H1 (cell line): ENCODE measurements at regions not wholly inside any gene's neighbourhood (a gene's known extent, or its start where the extent isn't known, plus 50 kb on each side); places are given as distances from the start of the nearest gene placed in this dataset.

ENCODE experiments used
- CTCF ChIA-PET: fragments of 300-600 bp; sonication (Branson Sonifier 250); formaldehyde crosslinking; loops from one replicate; lab custom pipeline; 2021; ENCODE audit not compliant: partially characterized antibody; lab: Charles Lee
- POLR2A ChIA-PET: fragments of 300-600 bp; sonication (Branson Sonifier 250); formaldehyde crosslinking; loops from one replicate; lab custom pipeline; 2021; ENCODE audit warnings: inconsistent platforms; ENCODE audit not compliant: partially characterized antibody; lab: Charles Lee
- DNase-seq, 2 experiments: peaks; one replicate each; pipeline versions ENCODE4 v3.0.0 to v3.0.0-alpha.2; 2010 to 2022; ENCODE audit warnings: low spot score in 2 of 2, low read depth in 1 of 2, mixed read lengths in 1 of 2
- FAIRE-seq: peaks from 2 replicates; lab custom pipeline; 2011; peaks lifted over from hg19 to GRCh38; lab: Jason Lieb, UNC
- H2AFZ ChIP-seq: 2 replicates; pipeline ENCODE4 v1.8.1; 2012; ENCODE audit warnings: low read length, inconsistent platforms
- H2AK5ac ChIP-seq: 2 replicates; pipeline ENCODE4 v1.6.1; 2013; ENCODE audit warnings: low read depth, low read length
- H2BK120ac ChIP-seq: replicated peaks from 2 replicates; pipeline ENCODE3; 2013; ENCODE audit warnings: low read depth, low read length, inconsistent platforms
- H2BK12ac ChIP-seq: 2 replicates; pipeline ENCODE4 v1.6.1; 2013; ENCODE audit warnings: low read depth, low read length
- H2BK15ac ChIP-seq: 2 replicates; pipeline ENCODE4 v1.6.1; 2013; ENCODE audit warnings: low read length
- H2BK20ac ChIP-seq: 2 replicates; pipeline ENCODE4 v1.6.1; 2013; ENCODE audit warnings: low read length
- H2BK5ac ChIP-seq: 2 replicates; pipeline ENCODE4 v1.6.1; 2013; ENCODE audit warnings: low read depth, low read length
- H3K14ac ChIP-seq: 2 replicates; pipeline ENCODE4 v1.6.1; 2013; ENCODE audit warnings: inconsistent platforms; ENCODE audit not compliant: insufficient read length
- H3K18ac ChIP-seq: 2 replicates; pipeline ENCODE4 v1.6.1; 2013; ENCODE audit warnings: low read length; ENCODE audit errors: extremely low read depth
- H3K23ac ChIP-seq: 2 replicates; pipeline ENCODE4 v1.6.1; 2013; ENCODE audit warnings: inconsistent platforms; ENCODE audit not compliant: insufficient read length
- H3K23me2 ChIP-seq: 2 replicates; pipeline ENCODE4 v1.6.1; 2013; ENCODE audit warnings: low read depth, low read length
- H3K27ac ChIP-seq: 2 replicates; pipeline ENCODE4 v1.6.1; 2011; ENCODE audit warnings: low read depth, low read length, inconsistent platforms
- H3K27me3 ChIP-seq, 4 experiments: replicated peaks in 1 of 4; 1 replicate in 1 of 4; 2 replicates in 3 of 4; pipeline versions ENCODE4 v1.6.1 to v1.8.1; 2011 to 2013; ENCODE audit warnings: low read length in 3 of 4, mild to moderate bottlenecking in 3 of 4, inconsistent platforms in 2 of 4, mixed read lengths in 2 of 4, moderate library complexity in 1 of 4; ENCODE audit not compliant: control insufficient read depth in 3 of 4, insufficient read depth in 3 of 4; ENCODE audit errors: extremely low read depth in 1 of 4
- H3K36me3 ChIP-seq, 4 experiments: 2 replicates each; pipeline versions ENCODE4 v1.6.1 to v1.8.1; 2011 to 2013; ENCODE audit warnings: mild to moderate bottlenecking in 4 of 4, low read length in 3 of 4, moderate library complexity in 2 of 4, control low read depth in 1 of 4, inconsistent platforms in 1 of 4; ENCODE audit not compliant: insufficient read depth in 4 of 4, control insufficient read depth in 2 of 4
- H3K4ac ChIP-seq: replicated peaks from 2 replicates; pipeline ENCODE3; 2013; ENCODE audit warnings: low read length, low read depth, mixed read lengths, inconsistent platforms; ENCODE audit not compliant: insufficient read length
- H3K4me1 ChIP-seq, 4 experiments: replicated peaks in 1 of 4; 1 replicate in 1 of 4; 2 replicates in 3 of 4; pipeline versions ENCODE4 v1.6.1 to v1.8.1; 2011 to 2013; ENCODE audit warnings: low read length in 3 of 4, inconsistent platforms in 2 of 4, mixed read lengths in 1 of 4; ENCODE audit not compliant: insufficient read depth in 4 of 4, control insufficient read depth in 3 of 4
- H3K4me2 ChIP-seq, 2 experiments: 2 replicates each; pipeline versions ENCODE4 v1.6.1 to v1.8.1; 2011 to 2013; ENCODE audit warnings: low read depth in 2 of 2, low read length in 2 of 2, control low read depth in 1 of 2, inconsistent platforms in 1 of 2, mild to moderate bottlenecking in 1 of 2; ENCODE audit not compliant: insufficient read depth in 1 of 2
- H3K4me3 ChIP-seq, 4 experiments: fragments of 200-600, 300-600 bp in 1 of 4; sonication (generic), shearing (Covaris generic), sonication (Bioruptor Twin) in 1 of 4; 2 replicates each; pipeline versions ENCODE4 v1.5.1 to v1.8.1; 2011 to 2016; ENCODE audit warnings: low read length in 4 of 4, low read depth in 3 of 4, control low read depth in 2 of 4, inconsistent platforms in 2 of 4, mild to moderate bottlenecking in 2 of 4, mixed read lengths in 1 of 4, moderate library complexity in 1 of 4; ENCODE audit not compliant: insufficient read depth in 2 of 4; ENCODE audit errors: extremely low read depth in 1 of 4
- H3K56ac ChIP-seq: replicated peaks from 2 replicates; pipeline ENCODE3; 2013; ENCODE audit warnings: low read depth, mild to moderate bottlenecking, mixed read lengths, low read length, inconsistent platforms; ENCODE audit not compliant: insufficient read length
- H3K79me1 ChIP-seq: 2 replicates; pipeline ENCODE4 v1.6.1; 2013; ENCODE audit warnings: low read depth, low read length, control low read depth
- H3K79me2 ChIP-seq, 2 experiments: 2 replicates each; pipeline versions ENCODE4 v1.6.1 to v1.8.1; 2012 to 2013; ENCODE audit warnings: low read length in 2 of 2, mild to moderate bottlenecking in 2 of 2, inconsistent platforms in 1 of 2; ENCODE audit not compliant: insufficient read depth in 2 of 2, control insufficient read depth in 1 of 2
- H3K9ac ChIP-seq, 4 experiments: replicated peaks in 1 of 4; 1 replicate in 1 of 4; 2 replicates in 3 of 4; pipeline versions ENCODE4 v1.6.1 to v1.8.1; 2011 to 2013; ENCODE audit warnings: low read depth in 3 of 4, low read length in 3 of 4, control low read depth in 2 of 4, mild to moderate bottlenecking in 2 of 4, moderate library complexity in 2 of 4, inconsistent platforms in 1 of 4; ENCODE audit errors: extremely low read depth in 1 of 4
- H3K9me3 ChIP-seq, 2 experiments: 2 replicates each; pipeline versions ENCODE4 v1.6.1 to v1.8.1; 2012 to 2013; ENCODE audit warnings: mild to moderate bottlenecking in 2 of 2, moderate library complexity in 2 of 2, control low read depth in 1 of 2, inconsistent platforms in 1 of 2, low read depth in 1 of 2, low read length in 1 of 2, mixed read lengths in 1 of 2; ENCODE audit not compliant: insufficient read depth in 2 of 2
- H4K20me1 ChIP-seq, 2 experiments: replicated peaks in 1 of 2; 2 replicates each; pipeline versions ENCODE3 to v1.8.1; 2011 to 2013; ENCODE audit warnings: inconsistent platforms in 2 of 2, low read length in 2 of 2, mild to moderate bottlenecking in 1 of 2; ENCODE audit not compliant: insufficient read depth in 2 of 2, control insufficient read depth in 1 of 2
- H4K5ac ChIP-seq: 2 replicates; pipeline ENCODE4 v1.6.1; 2013; ENCODE audit warnings: low read length, low read depth, mixed read lengths, inconsistent platforms; ENCODE audit not compliant: insufficient read length
- H4K8ac ChIP-seq: 2 replicates; pipeline ENCODE4 v1.8.0; 2013; ENCODE audit warnings: mild to moderate bottlenecking, moderate library complexity, low read length, inconsistent platforms; ENCODE audit not compliant: insufficient read depth; ENCODE audit errors: extremely low read depth
- H4K91ac ChIP-seq: replicated peaks from 2 replicates; pipeline ENCODE3; 2013; ENCODE audit warnings: low read length, mixed read lengths, inconsistent platforms; ENCODE audit not compliant: insufficient read length
- CBX5 ChIP-seq: fragments of 300-800, 300-1000 bp; sonication (generic); IDR thresholded peaks from 2 replicates; pipeline ENCODE4 v1.7.1; 2016; ENCODE audit warnings: antibody characterized with exemption, low read length, low read depth
- EZH2 ChIP-seq: fragments of 200-600 bp; sonication (generic); IDR thresholded peaks from 2 replicates; pipeline ENCODE4 v1.7.1; 2012; ENCODE audit warnings: low read depth, mild to moderate bottlenecking, moderate library complexity, low read length, inconsistent platforms; ENCODE audit not compliant: severe bottlenecking
- JUND ChIP-seq: IDR thresholded peaks from 2 replicates; pipeline ENCODE4 v1.6.1; 2011; ENCODE audit warnings: mild to moderate bottlenecking, improper control_type of control experiment, low read length
- POLR2A ChIP-seq, 2 experiments: IDR thresholded peaks; 1 replicate in 1 of 2; 2 replicates in 1 of 2; pipeline ENCODE4 v1.6.1; 2011; ENCODE audit warnings: low read depth in 2 of 2, low read length in 2 of 2, mild to moderate bottlenecking in 2 of 2; ENCODE audit errors: control extremely low read depth in 1 of 2
- RAD21 ChIP-seq, 2 experiments: IDR thresholded peaks in 1 of 2; conservative IDR thresholded peaks in 1 of 2; 2 replicates each; pipeline ENCODE4 v1.6.1; 2011; ENCODE audit warnings: low read depth in 2 of 2, low read length in 2 of 2, improper control_type of control experiment in 1 of 2, inconsistent platforms in 1 of 2, mild to moderate bottlenecking in 1 of 2, moderate library complexity in 1 of 2
- RFX5 ChIP-seq: IDR thresholded peaks from 2 replicates; pipeline ENCODE4 v1.6.1; 2011; ENCODE audit warnings: low read depth, low read length, improper control_type of control experiment, borderline replicate concordance
- RXRA ChIP-seq: IDR thresholded peaks from 2 replicates; pipeline ENCODE4 v1.6.1; 2011; ENCODE audit warnings: low read depth, mild to moderate bottlenecking, low read length, moderate library complexity; ENCODE audit not compliant: insufficient read depth
- TBP ChIP-seq: IDR thresholded peaks from 2 replicates; pipeline ENCODE4 v1.6.1; 2011; ENCODE audit warnings: low read depth, low read length, improper control_type of control experiment
- WGBS, 2 experiments: shearing (Covaris generic) in 1 of 2; methylation state at CpG; one replicate each; pipeline versions ENCODE4 v1.1.6 to v1.1.7; 2013 to 2015; ENCODE audit warnings: low lambda C conversion rate in 2 of 2, mixed read lengths in 2 of 2, inconsistent platforms in 1 of 2, low coverage in 1 of 2, missing lambda C conversion rate in 1 of 2; ENCODE audit not compliant: insufficient replicate concordance in 2 of 2, insufficient coverage in 1 of 2, insufficient read length in 1 of 2; ENCODE audit errors: extremely low coverage in 1 of 2, missing lambda C conversion rate in 1 of 2; 5-methylcytosine and 5-hydroxymethylcytosine counted together
- TF ChIP-seq, protein P1 (sequence below): IDR thresholded peaks from 2 replicates; pipeline ENCODE4 v1.6.1; 2011; ENCODE audit warnings: low read depth, mild to moderate bottlenecking, low read length; ENCODE audit not compliant: insufficient read depth

DNA sequence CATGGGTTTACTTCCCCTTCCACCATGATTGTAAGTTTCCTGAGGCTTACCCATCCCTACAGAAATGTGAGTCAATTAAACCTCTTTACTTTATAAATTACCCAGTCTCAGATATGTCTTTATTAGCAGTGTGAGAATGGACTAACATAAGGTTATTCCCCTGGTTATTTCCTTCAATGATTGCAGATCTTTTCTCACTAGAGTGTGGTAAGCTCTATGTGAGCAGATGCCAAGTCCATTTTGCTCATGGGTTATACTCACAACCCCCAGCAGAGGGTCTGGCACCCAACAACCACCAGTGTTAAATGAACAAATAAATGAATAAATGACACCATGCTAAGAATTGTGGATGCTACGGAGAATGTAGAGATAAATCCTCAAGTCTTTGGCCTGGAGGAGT lies 472.8 kb downstream of the LIG4 start:
- Histone ChIP-seq H3K56ac (no peak overlapping the region), H3K36me3 (no peaks in the 10 kb centered on the region), H2BK12ac (no peak overlapping the region), H3K79me2 (no peaks in the 10 kb centered on the region), H3K4me1 (no peaks in the 10 kb centered on the region; a peak in 1 of 7 replicates), H3K14ac (no peak overlapping the region), H2AK5ac (no peak overlapping the region), H3K23me2 (no peaks in the 10 kb centered on the region), H3K79me1 (no peaks in the 10 kb centered on the region; the same call in 1 of the 2 replicates), H4K8ac (no peak overlapping the region), H3K4me2 (no peak overlapping the region), H4K20me1 (no peaks in the 10 kb centered on the region), H3K4ac (no peak overlapping the region), H3K27me3 (no peaks in the 10 kb centered on the region), H3K9ac (no peak overlapping the region), H2BK15ac (no peak overlapping the region), H2BK5ac (no peak overlapping the region), H2BK20ac (no peak overlapping the region), H3K23ac (no peak overlapping the region), H2AFZ (no peak overlapping the region), H4K5ac (no peak overlapping the region), H3K27ac (no peak overlapping the region), H2BK120ac (no peak overlapping the region), H3K9me3 (no peaks in the 10 kb centered on the region), H4K91ac (no peak overlapping the region), H3K18ac (no peak overlapping the region), H3K4me3 (no peak overlapping the region)
- TF ChIP-seq TBP: no peak
- peak in 1 of 2 experiments; percentile 14; a peak in 1 of 4 replicates for TF ChIP-seq RAD21 (IDR thresholded peaks at IDR 0.05 in 1 of 2, conservative IDR thresholded peaks at IDR 0.05 in 1 of 2; ENCODE audit: low read depth in 2 of 2, low read length in 2 of 2)
- no peak for TF ChIP-seq JUND
- TF ChIP-seq CBX5: no peak
- no peak for TF ChIP-seq RFX5
- no peak for TF ChIP-seq RXRA
- no peak for TF ChIP-seq EZH2
- TF ChIP-seq, protein P1, sequence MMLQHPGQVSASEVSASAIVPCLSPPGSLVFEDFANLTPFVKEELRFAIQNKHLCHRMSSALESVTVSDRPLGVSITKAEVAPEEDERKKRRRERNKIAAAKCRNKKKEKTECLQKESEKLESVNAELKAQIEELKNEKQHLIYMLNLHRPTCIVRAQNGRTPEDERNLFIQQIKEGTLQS: no peak
- no peak for TF ChIP-seq POLR2A (IDR thresholded peaks at IDR 0.05; ENCODE audit: control extremely low read depth in 1 of 2, low read depth in 2 of 2, low read length in 2 of 2)
- DNase-seq (no peak), FAIRE-seq (no peak)
- POLR2A ChIA-PET: no interaction called here
- CTCF ChIA-PET: interaction anchor here (1.7 to 2.6 kb wide), 2 partner anchors 12 kb away, joined by 4 to 9 read pairs; no protein-coding TSS in a partner anchor
- 100% methylated on average over 1 of the region's 1 CpG; no CpG with 5 or more reads in 1 of the 2 experiments for WGBS, 2 experiments
